AG09309 (cell line): ENCODE measurements at regions not wholly inside any gene's neighbourhood (a gene's known extent, or its start where the extent isn't known, plus 50 kb on each side); places are given as distances from the start of the nearest gene placed in this dataset.

Experiments
- DNase-seq: peaks from one replicate; pipeline ENCODE4 v3.0.0-alpha.2; 2010; ENCODE audit warnings: low read depth
- H3K4me3 ChIP-seq: 2 replicates; pipeline ENCODE4 v1.5.1; 2011; ENCODE audit warnings: mild to moderate bottlenecking, low read depth, low read length, moderate library complexity; ENCODE audit not compliant: control insufficient read depth
- TF ChIP-seq, protein P1 (sequence below): IDR thresholded peaks from 2 replicates; pipeline ENCODE4 v1.5.1; 2011; ENCODE audit warnings: mild to moderate bottlenecking, low read depth, low read length, inconsistent platforms; ENCODE audit not compliant: insufficient read depth, control insufficient read depth; ENCODE audit errors: missing control alignments

DNA sequence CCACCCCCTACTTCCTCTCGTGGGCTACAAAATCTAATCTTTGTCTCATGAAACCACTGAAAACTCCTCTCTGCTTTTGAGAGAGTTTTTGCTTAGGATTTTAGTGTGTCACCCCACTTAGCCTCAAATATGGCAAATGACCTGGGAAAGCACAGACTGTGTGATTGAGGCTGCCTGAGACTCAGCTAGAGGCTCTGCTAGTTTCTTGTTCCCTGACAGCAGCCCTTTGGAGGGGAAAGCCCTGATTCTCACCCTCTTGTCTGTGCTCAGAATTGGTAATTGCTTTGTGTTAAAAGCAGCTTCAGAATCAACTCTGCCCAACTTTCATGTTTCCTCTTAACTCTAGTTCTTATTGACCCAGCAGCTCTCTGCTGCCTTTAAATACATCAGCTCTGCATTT, 85.6 kb upstream of the ZP4 start:
- TF ChIP-seq, protein P1, sequence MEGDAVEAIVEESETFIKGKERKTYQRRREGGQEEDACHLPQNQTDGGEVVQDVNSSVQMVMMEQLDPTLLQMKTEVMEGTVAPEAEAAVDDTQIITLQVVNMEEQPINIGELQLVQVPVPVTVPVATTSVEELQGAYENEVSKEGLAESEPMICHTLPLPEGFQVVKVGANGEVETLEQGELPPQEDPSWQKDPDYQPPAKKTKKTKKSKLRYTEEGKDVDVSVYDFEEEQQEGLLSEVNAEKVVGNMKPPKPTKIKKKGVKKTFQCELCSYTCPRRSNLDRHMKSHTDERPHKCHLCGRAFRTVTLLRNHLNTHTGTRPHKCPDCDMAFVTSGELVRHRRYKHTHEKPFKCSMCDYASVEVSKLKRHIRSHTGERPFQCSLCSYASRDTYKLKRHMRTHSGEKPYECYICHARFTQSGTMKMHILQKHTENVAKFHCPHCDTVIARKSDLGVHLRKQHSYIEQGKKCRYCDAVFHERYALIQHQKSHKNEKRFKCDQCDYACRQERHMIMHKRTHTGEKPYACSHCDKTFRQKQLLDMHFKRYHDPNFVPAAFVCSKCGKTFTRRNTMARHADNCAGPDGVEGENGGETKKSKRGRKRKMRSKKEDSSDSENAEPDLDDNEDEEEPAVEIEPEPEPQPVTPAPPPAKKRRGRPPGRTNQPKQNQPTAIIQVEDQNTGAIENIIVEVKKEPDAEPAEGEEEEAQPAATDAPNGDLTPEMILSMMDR, result no peak

DNA sequence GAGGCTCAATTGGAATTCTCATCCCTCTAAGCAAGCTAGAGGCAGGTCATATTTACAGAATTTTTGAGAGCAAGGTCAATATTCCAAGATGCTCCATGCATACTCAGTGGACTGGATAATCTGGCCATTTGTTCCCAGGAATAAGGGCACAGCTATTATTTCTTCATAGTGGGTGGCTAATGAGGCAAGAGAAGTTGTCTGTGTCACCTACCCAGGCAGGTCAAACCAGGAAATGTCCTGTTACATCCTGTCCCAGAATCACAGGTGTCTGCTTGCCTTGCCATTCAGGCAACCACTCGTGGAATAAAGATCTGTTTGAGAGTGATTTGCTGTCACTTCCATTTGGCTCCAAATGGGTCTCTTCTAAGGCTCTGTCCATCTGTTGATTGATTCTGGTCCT, 85.2 kb upstream of the ZP4 start:
- H3K4me3 ChIP-seq, result no peak overlapping the region
- TF ChIP-seq, protein P1, result no peak
- DNase-seq, result no peak

More for the DNA sequence above, 85.6 kb upstream of the ZP4 start:
- DNase-seq, result no peak
- H3K4me3 ChIP-seq, result no peak overlapping the region

DNA sequence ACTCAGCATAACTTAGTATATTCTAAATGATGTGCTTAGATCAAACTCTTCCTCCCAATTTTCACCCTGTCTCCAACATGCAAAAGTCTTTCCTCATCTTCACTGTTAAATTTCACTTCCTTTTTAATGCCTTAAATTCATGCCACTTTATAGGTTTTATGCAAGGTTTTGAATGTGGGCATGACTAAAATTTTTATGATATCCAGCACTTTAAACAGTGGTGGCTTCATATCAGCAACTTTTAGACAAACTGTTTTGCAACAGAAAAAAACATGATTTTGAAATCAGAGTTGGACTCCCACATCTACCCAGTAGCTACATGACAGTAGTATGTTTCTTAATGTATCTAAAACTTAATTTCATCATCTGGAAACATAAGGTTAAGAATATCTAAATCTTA, 84.7 kb upstream of the ZP4 start:
- DNase-seq, result no peak
- TF ChIP-seq, protein P1, result no peak
- H3K4me3 ChIP-seq, result no peak overlapping the region

DNA sequence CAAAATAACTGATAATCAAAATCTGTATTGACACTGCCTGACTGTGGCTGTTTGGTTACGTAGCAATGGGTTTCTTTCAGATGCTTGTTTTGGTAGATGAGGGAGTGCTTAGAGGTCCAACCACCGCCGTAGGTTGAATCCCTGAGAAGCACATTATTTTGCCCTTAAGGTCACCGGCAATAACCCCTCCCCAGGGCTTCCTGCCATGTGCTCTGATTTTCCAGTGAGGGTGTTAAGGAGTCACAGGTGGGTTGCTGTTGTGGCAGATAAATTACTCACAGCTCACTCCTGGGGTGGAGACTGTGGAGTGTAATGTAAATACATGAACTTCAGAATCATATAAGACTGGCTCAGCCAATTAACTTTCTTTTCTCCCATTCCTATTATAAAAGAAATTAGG, 81.5 kb upstream of the ZP4 start:
- no peak overlapping the region for H3K4me3 ChIP-seq
- no peak for DNase-seq
- TF ChIP-seq, protein P1, result no peak

DNA sequence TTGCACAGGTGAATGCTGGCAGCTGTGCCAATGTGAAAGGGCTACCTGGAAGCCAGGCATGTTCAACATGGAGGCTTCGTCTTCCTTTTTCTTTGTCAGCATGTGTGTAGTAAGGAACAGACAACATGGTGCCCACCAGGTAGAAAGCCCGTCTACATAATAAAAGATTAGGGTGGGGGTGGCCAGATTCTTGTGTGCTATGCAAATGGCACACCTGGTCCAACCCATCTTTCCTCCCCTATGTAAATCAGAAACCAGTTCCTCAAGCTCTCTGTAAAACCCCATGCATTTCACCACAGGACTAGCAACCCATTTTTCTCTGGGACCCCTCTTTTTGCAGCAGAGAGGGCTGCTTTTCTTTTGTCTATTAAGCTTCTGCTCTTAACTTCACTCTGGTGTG, 72.3 kb upstream of the ZP4 start:
- no peak overlapping the region for H3K4me3 ChIP-seq
- no peak for DNase-seq
- TF ChIP-seq, protein P1, result no peak

DNA sequence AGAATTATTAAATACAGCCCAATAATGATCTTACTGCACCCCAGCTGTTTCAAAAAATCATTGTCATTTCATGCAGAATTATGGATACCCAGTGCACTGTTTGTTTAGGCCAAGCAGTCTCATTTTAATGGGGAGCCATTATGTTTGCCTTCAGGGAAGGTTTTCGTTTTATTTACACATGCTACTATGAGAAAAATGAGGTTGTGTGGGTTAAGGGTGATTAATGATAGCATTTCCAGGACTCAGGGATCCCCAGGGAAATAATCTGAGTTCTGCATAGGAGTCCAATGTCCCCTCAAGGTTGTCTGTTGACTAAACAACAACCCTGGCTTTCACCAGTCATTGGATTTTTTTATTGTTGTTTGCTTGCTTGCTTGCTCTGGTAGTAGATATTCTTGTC, 71.0 kb upstream of the ZP4 start:
- TF ChIP-seq, protein P1, result no peak
- no peak overlapping the region for H3K4me3 ChIP-seq
- no peak for DNase-seq

DNA sequence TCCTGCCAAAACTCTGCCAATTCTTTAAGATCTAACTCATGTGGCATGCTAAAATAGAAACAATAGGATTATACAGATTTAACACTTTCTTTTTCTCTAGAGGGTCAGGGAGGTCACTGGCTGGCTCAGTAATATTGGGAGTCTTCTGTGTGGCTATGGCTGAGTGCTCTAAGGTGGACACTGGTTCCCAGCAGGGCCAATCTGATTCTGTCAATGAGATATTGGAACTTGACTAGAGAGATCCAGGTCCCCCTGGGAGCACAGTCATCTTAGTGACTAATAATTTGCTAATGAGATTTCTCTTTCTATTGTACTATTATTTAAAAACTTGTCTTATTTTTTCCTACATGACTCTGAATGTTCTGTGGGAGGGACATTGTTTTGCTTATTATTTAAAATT, 69.1 kb upstream of the ZP4 start:
- TF ChIP-seq, protein P1, result no peak
- DNase-seq, result no peak

More for the DNA sequence above, 69.1 kb upstream of the ZP4 start:
- H3K4me3 ChIP-seq, result no peak overlapping the region
